ENCODE measurements at regions not wholly inside any gene's neighbourhood (a gene's known extent, or its start where the extent isn't known, plus 50 kb on each side); places are given as distances from the start of the nearest gene placed in this dataset.

GRCh38 chr5:66354422-66354821 lies 210.3 kb downstream of the SREK1 start:
- Histone ChIP-seq H3K23me2 (ENCODE audit: low read depth, low read length) (no peaks in the 10 kb centered on the region), H2BK12ac (ENCODE audit: low read depth, low read length) (no peak overlapping the region), H3K4ac (replicated peaks; ENCODE audit: insufficient read length, low read depth, low read length) (no peak overlapping the region), H2AK5ac (ENCODE audit: low read depth, low read length) (no peak overlapping the region), H4K91ac (replicated peaks; ENCODE audit: insufficient read length, low read length) (no peak overlapping the region), H4K20me1 (replicated peaks in 1 of 2; ENCODE audit: control insufficient read depth in 1 of 2, insufficient read depth in 2 of 2, low read length in 2 of 2) (no peaks in the 10 kb centered on the region), H3K4me2 (ENCODE audit: insufficient read depth in 1 of 2, low read depth in 2 of 2, low read length in 2 of 2) (no peak overlapping the region), H3K79me2 (ENCODE audit: control insufficient read depth in 1 of 2, insufficient read depth in 2 of 2, low read length in 2 of 2) (no peaks in the 10 kb centered on the region), H3K36me3 (ENCODE audit: control insufficient read depth in 2 of 4, insufficient read depth in 4 of 4, low read length in 3 of 4) (no peaks in the 10 kb centered on the region), H3K23ac (ENCODE audit: insufficient read length) (no peak overlapping the region), H3K27ac (ENCODE audit: low read depth, low read length) (no peak overlapping the region), H2BK15ac (ENCODE audit: low read length) (no peak overlapping the region), H3K14ac (ENCODE audit: insufficient read length) (no peak overlapping the region), H3K4me1 (replicated peaks in 1 of 4; ENCODE audit: control insufficient read depth in 3 of 4, insufficient read depth in 4 of 4, low read length in 3 of 4) (no peaks in the 10 kb centered on the region), H2AFZ (ENCODE audit: low read length) (no peak overlapping the region), H3K27me3 (replicated peaks in 1 of 4; ENCODE audit: control insufficient read depth in 3 of 4, extremely low read depth in 1 of 4, insufficient read depth in 3 of 4, low read length in 3 of 4) (no peaks in the 10 kb centered on the region), H3K79me1 (ENCODE audit: low read depth, low read length) (no peaks in the 10 kb centered on the region), H2BK20ac (ENCODE audit: low read length) (no peak overlapping the region), H3K56ac (replicated peaks; ENCODE audit: insufficient read length, low read depth, low read length) (no peak overlapping the region), H4K8ac (ENCODE audit: extremely low read depth, insufficient read depth, low read length) (no peak overlapping the region), H4K5ac (ENCODE audit: insufficient read length, low read depth, low read length) (no peak overlapping the region), H3K9me3 (ENCODE audit: insufficient read depth in 2 of 2, low read depth in 1 of 2, low read length in 1 of 2) (no peaks in the 10 kb centered on the region), H2BK5ac (ENCODE audit: low read depth, low read length) (no peak overlapping the region), H3K9ac (replicated peaks in 1 of 4; ENCODE audit: extremely low read depth in 1 of 4, low read depth in 3 of 4, low read length in 3 of 4) (no peak overlapping the region), H3K4me3 (ENCODE audit: extremely low read depth in 1 of 4, insufficient read depth in 2 of 4, low read depth in 3 of 4, low read length in 4 of 4) (no peak overlapping the region), H2BK120ac (replicated peaks; ENCODE audit: low read depth, low read length) (no peak overlapping the region), H3K18ac (ENCODE audit: extremely low read depth, low read length) (no peak overlapping the region)
- POLR2A ChIA-PET (ENCODE audit: partially characterized antibody) = no interaction called here
- FAIRE-seq (no peak), DNase-seq (ENCODE audit: low read depth in 1 of 2, low spot score in 2 of 2) (no peak)
- WGBS, 2 experiments (ENCODE audit: extremely low coverage in 1 of 2, insufficient coverage in 1 of 2, insufficient read length in 1 of 2, insufficient replicate concordance in 2 of 2, low coverage in 1 of 2, low lambda C conversion rate in 2 of 2, missing lambda C conversion rate in 1 of 2) = 97% methylated on average over 2 of the region's 2 CpGs; no CpG with 5 or more reads in 1 of the 2 experiments
- CTCF ChIA-PET (ENCODE audit: partially characterized antibody) = no interaction called here
- no peak for TF ChIP-seq EZH2 (IDR thresholded peaks at IDR 0.05; ENCODE audit: low read depth, low read length, severe bottlenecking)
- no peak for TF ChIP-seq JUN (IDR thresholded peaks at IDR 0.05; ENCODE audit: low read depth, low read length)
- TF ChIP-seq SP1 (IDR thresholded peaks at IDR 0.05; ENCODE audit: low read depth, low read length) = no peak
- no peak for TF ChIP-seq CEBPB (IDR thresholded peaks at IDR 0.05; ENCODE audit: low read depth, low read length)
- TF ChIP-seq KDM1A (IDR thresholded peaks at IDR 0.05; ENCODE audit: borderline replicate concordance, low read length) = no peak
- no peak for TF ChIP-seq EGR1 (IDR thresholded peaks at IDR 0.05; ENCODE audit: borderline replicate concordance, low read depth, low read length)
- no peak for TF ChIP-seq SP4 (IDR thresholded peaks at IDR 0.05; ENCODE audit: low read length)
- no peak for TF ChIP-seq CBX5 (IDR thresholded peaks at IDR 0.05; ENCODE audit: low read depth, low read length)
- no peak for TF ChIP-seq KDM5A (IDR thresholded peaks at IDR 0.05; ENCODE audit: low read length)
- TF ChIP-seq ATF3 (IDR thresholded peaks at IDR 0.05; ENCODE audit: insufficient read depth, low read depth, low read length) = no peak
- no peak for TF ChIP-seq ZNF274 (IDR thresholded peaks at IDR 0.05; ENCODE audit: borderline replicate concordance, extremely low read depth, low read length)
- TF ChIP-seq BCL11A (IDR thresholded peaks at IDR 0.05; ENCODE audit: low read depth in 2 of 2, low read length in 2 of 2) = no peak
- no peak for TF ChIP-seq SIRT6 (IDR thresholded peaks at IDR 0.05; ENCODE audit: low read length)
- no peak for TF ChIP-seq SUZ12 (IDR thresholded peaks at IDR 0.05; ENCODE audit: low read length)
- TF ChIP-seq NRF1 (IDR thresholded peaks at IDR 0.05; ENCODE audit: low read depth, low read length) = no peak
- TF ChIP-seq CHD1 (IDR thresholded peaks at IDR 0.05; ENCODE audit: low read depth, low read length) = no peak
- no peak for TF ChIP-seq KDM4A (IDR thresholded peaks at IDR 0.05; ENCODE audit: low read depth, low read length, severe bottlenecking)
